Breast epithelium (tissue), 3 donors: ENCODE measurements at regions not wholly inside any gene's neighbourhood (a gene's known extent, or its start where the extent isn't known, plus 50 kb on each side); places are given as distances from the start of the nearest gene placed in this dataset.

Source experiments
- CTCF ChIP-seq, 3 donors: fragments of 450-650 bp; IDR thresholded peaks; one replicate each; pipeline ENCODE4 v1.5.1; 2016 to 2017; ENCODE audit warnings: antibody characterized with exemption in 3 of 3, mild to moderate bottlenecking in 3 of 3, moderate library complexity in 3 of 3
- POLR2A ChIP-seq: fragments of 450-650 bp; IDR thresholded peaks from one replicate; pipeline ENCODE4 v1.6.1; 2016; ENCODE audit warnings: antibody characterized with exemption, mild to moderate bottlenecking, moderate library complexity
- POLR2AphosphoS5 ChIP-seq, 3 donors: sonication (generic); formaldehyde crosslinking; IDR thresholded peaks; one replicate each; pipeline ENCODE4 v1.6.1; 2017; ENCODE audit warnings: antibody characterized with exemption in 3 of 3

DNA sequence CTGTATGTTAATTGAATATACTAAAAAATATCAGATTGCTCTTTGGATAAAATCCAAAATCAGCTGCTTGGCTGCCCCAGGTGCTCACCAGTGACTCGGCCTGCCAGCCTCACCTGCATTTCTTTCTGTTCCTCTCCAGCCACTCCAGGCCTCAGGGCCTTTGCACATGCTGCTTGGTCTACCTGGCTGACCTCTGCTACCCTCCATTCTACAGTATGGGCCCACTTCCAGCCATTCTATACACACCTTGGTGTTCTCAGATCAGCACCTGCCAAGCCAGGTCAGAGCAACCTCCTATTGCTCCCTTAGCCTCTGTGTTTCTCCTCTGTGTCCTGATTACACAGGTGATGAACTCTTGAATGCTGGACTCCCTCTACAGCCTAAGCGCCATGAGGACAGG is 106.6 kb upstream of the TWIST2 start:
- TF ChIP-seq CTCF (IDR thresholded peaks at IDR 0.05) (no peak), POLR2A (no peak), POLR2AphosphoS5 (IDR thresholded peaks at IDR 0.05) (no peak)
